Eye (tissue), 1 donor: ENCODE measurements at regions not wholly inside any gene's neighbourhood (a gene's known extent, or its start where the extent isn't known, plus 50 kb on each side); places are given as distances from the start of the nearest gene placed in this dataset.
"Not testable (repeated sequence)": the region's sequence is repeated elsewhere in the genome, so short reads cannot be mapped to it uniquely, and the experiment has no call there.

ENCODE experiments used
- DNase-seq: peaks from one replicate; pipeline ENCODE4 v3.0.0-alpha.2; 2015

DNA sequence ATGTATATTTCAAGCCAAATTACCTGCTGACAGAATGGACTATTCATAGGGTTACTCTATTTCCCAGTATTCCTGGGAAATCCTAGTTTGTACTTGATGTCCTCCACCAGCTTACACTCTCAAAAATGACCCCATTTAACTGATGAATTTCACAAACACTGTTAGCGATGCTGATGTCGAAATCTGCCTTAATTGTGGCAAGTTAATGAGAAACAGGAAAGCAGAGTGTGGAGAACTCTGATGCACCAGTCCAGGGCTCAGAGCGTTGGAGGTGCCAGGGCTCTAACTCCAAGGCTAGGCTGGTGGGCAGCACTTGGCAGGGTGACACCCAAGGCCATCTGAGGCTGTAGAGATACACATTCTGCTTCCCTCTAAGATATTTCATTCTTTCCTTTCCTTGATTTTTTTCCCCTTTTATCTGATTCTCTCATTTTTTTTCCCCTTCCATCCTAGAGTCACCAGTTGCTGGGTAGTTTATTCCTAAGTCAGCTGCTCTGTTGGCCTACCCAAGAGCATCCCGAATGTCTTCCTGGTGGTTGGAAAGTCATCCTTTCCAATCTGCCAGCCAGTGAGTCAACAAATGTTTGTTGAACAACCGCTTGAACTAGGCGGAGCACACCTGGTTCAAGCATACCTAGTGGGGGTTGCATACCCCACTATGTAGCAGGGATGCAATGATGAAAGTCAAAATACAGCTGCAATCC, 525.0 kb upstream of the NRP1 start:
- DNase-seq: no peak

DNA sequence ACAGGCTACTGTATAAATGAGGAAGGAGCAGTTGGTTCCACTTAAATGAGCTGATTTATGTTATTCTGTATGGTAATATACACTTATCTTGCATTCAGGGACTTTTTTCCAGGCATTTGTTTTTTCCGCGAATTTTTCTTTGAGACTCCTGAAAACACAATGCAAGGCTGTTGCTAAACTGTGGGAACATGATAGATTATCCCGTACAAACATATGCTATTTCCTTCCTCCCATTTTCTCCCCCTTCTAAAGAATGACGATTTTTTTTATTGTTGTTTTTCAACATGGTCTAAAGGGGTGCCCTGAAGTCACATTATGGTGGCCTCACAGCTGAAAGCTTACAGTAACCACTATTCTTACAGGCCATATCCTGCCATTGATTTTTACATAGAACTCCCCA, 523.9 kb upstream of the NRP1 start:
- no peak for DNase-seq

DNA sequence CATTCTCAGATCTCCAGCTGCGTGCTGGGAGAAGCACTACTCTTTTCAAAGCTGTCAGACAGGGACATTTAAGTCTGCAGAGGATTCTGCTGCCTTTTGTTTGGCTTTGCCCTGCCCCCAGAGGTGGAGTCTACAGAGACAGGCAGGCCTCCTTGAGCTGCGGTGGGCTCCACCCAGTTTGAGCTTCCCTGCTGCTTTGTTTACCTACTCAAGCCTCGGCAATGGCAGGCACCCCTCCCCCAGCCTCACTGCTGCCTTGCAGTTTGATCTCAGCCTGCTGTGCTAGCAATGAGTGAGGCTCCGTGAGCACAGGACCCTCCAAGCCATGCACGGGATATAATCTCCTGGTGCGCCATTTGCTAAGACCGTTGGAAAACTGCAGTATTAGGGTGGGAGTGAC, 518.8 kb upstream of the NRP1 start:
- DNase-seq: not testable (repeated sequence)

DNA sequence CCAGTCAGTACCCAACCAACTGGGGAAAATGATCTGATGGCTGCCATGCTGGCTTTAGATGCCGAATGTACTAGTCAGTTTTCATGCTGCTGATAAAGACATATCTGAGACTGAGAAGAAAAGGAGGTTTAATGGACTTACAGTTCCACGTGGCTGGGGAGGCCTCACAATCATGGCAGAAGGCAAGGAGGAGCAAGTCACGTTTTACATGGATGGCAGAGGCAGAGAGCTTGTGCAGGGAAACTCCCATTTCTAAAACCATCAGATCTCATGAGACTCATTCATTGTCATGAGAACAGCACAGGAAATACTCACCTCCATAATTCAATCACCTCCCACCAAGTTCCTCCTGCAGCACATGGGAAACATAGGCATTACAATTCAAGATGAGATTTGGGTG, 508.9 kb upstream of the NRP1 start:
- DNase-seq: no peak

DNA sequence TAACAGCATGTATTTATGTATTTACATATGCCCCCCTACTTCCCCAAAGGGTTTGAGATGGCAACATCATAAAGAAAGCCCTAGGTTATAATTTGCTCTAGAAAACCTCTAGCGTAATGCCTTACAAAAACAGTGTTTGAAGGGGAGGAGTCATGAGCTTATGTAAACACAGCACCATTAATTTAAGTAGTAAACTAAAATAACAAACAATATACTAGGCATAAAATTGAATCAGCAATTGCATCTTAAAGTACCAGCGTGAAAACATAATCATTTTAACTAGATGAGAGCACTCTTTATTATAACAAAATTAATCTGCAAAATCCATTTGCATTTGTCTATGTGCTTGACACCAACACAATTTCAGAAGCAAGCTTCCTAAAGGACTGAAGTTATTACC, 507.2 kb upstream of the NRP1 start:
- no peak for DNase-seq

DNA sequence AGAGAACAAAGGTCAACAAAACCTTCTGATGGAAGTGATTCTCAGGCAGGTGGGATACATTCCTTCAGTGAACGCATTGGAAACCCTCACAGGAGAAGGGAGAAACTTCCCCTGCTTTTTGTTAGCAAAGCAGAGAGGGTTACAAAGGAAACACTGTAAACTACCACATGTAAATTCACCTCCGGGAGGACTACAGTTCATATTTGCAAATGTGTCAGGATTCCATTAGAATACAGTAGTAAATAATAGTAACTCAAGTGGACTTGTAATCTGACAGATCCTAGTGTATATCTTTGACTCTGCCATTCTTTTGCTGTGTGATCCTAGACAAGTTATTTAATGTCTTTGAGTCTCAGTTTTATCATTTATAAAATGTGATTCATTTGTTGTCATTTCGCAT, 504.3 kb upstream of the NRP1 start:
- DNase-seq: no peak

DNA sequence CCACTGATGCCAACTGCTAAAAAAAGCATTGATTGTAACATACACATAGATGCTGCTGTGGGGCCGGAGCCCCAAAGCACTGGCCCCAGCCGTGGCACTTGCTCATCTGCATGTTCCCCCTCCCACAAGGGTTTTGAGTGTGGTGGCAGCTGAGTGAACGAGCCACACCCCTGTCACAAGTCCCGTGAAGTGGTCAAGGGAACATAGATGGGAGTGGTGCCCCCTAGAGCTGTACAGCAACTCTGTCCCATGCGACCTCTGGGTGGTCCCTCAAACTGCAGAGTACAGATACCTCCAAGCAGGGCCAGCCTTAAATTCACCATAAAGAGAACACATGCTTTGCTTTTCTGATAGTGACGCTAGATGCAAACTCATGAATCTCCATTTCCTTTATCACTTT, 503.3 kb upstream of the NRP1 start:
- DNase-seq: no peak

DNA sequence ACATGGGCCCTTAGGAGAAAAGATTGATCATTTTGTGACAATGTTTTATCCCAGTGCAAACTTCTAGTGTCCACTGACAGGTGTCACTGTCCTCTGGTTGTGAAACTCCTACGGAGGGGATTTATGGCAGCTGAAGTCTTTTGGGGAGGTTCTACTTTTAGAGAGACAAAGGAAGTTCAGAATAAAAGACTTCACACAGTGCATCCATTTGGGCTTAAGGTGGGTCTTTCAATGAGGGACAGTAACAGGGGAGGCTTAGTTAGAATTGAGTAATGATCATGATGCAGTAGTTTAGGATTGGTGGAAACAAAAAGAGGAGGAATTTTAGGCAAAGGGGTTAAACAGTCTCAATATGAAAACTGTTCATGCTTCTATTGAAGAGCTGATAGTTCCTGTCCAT, 501.1 kb upstream of the NRP1 start:
- DNase-seq: no peak

DNA sequence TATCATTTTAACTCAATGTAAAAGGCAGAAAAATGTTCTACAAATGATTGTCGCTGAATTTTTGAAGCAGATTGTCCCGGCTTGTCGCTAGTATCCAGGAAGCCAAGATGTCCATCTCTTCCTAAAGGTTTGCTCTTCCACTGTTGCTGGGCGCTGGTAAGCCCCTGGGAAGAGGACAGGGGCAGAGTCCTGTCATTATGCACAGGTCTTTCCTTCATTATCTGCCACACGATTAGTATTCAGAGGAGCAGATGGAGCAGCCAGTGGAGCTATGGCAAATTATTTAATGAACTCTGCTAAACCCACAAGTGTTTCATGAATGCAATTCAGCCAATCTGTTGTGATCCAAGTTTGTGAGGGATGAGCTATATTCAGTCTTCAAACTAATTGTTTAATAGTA, 499.1 kb upstream of the NRP1 start:
- peak; percentile 38 for DNase-seq

DNA sequence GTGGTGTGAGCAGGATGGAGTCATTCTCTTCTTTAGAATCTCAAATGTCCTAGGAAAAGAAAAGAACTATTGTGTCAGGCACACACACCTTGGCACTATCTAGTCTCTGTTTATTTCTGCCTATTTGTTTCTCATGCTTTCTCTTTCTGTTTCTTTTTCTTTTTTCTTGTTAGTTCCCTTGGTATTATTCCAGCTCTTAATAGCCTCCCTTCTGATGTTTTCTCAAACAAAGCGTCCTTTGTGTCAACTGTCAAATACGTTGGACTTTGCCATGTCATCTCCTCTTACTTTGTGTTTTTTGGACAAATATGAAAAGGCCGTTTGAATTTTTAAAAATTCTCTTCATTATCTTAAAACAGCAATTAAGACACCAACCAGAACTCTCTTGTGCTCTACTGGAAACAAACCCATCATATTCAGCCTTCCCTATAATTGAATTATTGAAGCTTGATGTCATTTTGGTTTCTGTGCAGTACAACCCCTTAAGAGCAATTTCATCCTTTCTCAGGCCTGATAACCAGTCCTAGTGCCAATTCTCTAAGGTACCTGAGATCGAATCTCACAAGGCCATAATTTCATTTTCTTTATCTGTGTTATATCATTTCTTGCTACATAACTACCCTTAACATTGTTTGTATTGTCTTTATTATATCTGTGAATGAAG, 497.8 kb upstream of the NRP1 start:
- DNase-seq: peak; percentile 73

DNA sequence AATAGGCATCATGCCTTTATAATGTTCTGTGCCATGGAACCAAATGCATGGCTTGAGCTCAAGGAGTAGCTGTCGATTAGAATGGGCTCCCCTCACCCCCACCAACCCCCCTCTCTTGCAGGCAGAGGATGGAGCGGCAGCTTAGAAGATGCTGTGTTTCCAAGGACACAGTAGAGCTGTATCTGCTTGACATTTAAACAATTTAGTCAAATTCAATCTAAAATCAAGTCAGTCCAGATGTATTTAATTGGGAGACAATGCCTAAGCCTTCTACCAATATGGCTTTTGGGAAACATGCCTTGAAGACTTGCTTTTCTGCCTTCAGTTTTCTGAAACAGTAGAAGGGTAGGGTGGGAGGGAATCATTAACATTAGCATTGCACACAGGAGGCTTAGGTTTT, 497.1 kb upstream of the NRP1 start:
- DNase-seq: peak; percentile 54

DNA sequence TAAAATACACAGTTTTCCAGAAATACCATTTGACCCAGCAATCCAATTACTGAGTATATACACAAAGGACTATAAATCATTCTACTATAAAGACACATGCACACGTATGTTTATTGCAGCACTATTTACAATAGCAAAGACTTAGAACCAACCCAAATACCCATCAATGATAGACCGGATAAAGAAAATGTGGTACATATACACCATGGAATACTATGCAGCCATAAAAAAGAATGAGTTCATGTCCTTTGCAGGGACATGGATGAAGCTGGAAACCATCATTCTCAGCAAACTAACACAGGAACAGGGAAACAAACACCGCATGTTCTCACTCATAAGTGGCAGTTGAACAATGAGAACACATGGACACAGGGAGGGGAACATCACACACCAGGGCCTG, 495.4 kb upstream of the NRP1 start:
- not testable (repeated sequence) for DNase-seq

DNA sequence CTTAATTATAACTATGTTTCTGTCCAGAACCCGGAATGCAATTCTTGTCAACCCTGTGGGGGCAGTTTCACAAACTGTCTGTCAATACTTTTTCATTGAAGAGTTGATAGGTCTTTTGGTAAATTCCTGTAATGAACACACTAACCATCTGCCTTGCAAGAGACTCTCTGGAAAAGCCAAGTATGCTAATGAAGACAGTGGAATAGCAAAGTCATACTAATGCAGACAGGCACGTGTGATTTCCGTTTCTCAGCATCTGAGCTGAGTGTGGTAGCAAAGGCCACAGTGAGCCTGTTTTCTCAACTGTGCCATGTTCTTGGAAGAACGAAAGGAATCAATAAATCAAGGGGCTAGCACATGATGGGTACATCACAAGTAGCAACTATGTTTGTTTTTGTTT, 494.1 kb upstream of the NRP1 start:
- DNase-seq: no peak

DNA sequence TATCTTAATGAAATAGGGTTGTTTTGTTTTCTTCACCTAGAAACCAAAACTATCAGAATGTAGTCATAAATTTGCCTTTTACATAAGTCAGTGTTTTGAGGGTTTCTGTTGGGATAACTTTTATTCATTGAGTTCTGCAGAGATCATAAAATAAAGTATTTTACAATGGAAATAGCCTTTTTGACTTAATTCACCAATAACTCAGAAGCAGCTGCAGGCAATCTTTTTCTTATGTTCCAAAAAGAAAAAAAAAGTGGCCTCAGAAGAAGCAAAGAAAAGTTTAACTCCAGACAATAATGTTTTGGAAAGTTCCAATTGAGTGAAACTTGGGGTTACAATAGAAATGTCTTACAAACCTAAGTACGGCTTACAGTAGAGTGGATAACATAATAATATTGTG, 491.7 kb upstream of the NRP1 start:
- no peak for DNase-seq

DNA sequence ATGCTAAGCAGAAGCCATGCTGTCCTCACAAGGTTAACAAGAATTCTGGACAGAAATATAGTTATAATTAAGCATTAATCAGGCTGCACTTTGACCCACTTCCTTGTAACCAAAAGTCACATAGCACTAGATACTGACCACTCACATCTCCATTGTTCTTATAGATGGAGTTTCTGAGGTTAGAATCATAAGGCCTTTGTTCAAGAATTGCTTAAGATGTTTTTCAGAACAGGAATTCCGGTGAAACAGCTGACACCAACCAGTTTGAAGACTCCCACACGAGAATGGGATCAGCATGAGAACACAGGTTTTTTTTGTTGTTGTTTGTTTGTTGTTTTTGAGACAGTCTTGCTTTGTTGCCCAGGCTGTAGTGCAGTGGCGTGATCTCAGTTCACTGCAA, 488.3 kb upstream of the NRP1 start:
- DNase-seq: no peak

DNA sequence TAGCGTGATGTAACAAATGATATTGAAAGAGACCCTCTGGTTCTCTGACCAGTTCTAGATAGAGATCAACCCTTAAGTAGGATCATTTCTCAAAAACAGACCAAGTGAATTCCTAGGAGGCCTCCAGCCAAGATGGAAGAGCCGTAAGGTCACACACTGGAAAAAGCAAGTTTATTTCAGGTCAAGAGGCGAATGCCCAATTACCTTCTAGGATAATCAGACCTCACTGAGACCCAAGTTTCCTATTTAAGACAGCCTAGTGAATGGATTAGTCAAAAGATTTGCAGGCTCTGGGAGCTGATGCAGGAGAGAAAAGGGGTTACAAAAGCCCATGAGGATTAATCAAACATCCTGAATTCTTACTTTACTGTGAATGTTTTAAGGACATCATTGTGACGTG, 486.1 kb upstream of the NRP1 start:
- no peak for DNase-seq

DNA sequence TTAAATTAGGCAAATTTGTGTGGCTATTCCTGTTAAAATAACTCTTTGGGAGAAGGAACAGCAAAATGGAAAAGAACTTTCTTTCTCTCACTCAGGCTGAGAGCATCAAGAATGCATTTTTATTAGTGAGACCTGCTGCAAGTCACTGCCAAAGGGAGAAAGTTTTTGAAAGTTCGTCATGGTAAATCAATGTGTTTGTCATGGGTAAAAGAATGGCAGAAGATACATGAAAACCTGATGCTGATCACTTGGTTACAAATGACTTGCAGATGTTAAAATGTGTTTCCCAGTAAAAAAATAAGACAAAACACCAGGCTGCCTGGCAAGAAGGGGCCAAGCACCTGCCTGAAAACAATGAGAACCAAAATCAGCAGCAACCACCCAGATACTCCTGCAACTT, 484.7 kb upstream of the NRP1 start:
- DNase-seq: no peak

DNA sequence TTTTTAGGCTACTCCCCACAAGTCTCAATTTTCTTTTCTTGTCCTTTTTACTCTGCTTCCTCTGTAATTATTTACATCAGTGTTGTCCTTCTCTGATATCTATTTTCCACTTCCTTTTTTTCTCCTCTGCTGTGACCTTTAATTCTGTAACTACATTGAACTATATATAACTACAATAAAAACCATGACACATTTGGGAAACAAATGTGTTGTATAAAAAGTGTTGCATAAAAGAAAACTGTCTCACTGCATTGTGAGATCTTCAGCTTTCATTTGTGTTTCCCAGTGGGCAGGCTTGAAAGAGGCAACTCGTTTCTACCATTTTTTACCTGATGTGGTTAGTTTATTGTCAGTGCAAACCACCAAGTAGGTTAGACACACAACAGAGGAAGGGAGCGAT, 483.9 kb upstream of the NRP1 start:
- DNase-seq: no peak

DNA sequence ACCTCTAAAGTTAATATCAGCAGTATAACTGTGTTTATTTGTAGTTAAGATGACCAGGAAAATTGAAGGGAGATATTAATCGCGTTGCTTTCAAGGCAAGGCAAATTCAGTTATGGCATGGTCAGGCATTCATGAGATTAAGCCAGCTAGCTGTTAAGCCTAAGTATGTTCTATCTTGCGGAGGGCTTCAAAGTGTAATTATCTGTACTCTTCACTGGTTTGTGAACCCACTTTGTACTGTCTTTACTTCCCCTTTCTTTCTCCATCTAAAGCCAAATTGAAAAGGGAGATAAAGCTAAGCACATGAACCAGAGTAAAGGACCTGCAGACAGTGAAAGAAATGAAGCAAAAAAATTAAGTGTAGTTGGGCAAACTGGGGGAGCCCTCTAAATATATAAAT, 483.1 kb upstream of the NRP1 start:
- no peak for DNase-seq

DNA sequence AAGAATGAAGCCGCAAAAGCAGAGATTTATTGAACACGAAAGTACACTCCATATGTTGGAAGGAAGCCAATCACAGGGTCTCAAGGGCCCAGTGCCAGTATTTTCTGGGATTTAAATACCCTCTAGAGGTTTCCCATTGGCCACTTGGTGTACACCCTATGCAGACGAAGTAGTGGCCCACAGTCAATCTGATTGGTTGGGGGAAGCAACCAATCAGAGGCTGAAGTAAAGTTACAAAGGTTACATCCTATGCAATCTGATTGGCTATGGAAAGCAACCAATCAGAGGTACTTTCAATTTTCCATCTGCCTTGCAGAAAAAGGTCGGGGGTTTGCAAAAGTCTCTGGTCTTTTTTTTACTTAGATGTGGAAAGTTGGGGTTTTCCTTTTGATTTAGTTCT, 481.3 kb upstream of the NRP1 start:
- no peak for DNase-seq

DNA sequence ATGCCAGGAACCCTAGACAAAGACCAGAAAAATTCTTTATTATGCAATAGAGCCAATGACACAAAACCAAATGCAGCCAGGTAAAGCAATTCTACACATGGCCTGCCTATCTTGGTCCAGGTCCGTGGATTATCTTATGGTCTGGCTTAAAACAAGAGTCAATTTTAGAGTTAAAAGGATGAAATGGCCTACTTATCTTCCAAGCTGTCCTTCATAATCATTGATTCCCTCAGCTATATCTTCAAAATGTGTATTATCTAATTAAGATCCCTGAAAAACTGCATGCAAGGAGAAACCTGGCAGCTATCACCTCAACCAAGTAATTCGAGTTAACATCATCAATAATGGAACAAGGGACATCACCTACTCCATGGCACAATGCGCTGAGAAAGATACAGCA, 479.4 kb upstream of the NRP1 start:
- no peak for DNase-seq

DNA sequence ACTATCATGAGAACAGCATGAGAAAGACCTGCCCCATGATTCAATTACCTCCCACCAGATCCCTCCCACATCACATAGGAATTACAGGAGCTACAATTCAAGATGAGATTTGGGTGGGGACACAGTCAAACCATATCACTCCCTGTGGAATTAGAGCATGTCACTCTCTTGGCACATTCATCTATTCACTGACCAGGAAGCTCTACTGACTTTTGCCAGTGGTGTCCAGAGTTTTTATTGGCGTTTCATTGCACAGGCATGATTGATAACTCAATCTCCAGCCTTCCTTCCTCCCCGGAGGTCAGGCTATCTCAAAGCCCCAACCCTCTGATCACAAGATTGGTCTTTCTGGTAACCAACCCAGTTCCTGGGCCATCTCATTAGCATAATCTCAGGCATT, 478.9 kb upstream of the NRP1 start:
- DNase-seq: no peak

DNA sequence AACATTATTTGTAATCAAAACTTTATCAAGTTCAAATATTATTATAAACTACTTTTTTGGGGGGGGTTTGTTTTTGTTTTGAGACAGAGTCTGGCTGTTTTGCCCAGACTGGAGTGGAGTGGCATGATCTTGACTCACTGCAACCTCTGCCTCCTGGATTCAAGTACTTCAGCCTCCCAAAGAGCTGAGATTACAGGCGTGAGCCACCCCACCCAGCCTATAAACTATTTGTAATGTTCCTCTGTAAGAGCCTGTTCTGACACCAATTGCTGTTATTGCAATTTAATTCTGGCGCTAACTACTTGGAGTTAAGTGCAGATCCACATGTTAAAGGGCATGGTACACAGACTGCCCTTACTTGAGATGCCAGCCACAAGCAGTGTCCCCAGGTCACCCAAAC, 478.1 kb upstream of the NRP1 start:
- no peak for DNase-seq

DNA sequence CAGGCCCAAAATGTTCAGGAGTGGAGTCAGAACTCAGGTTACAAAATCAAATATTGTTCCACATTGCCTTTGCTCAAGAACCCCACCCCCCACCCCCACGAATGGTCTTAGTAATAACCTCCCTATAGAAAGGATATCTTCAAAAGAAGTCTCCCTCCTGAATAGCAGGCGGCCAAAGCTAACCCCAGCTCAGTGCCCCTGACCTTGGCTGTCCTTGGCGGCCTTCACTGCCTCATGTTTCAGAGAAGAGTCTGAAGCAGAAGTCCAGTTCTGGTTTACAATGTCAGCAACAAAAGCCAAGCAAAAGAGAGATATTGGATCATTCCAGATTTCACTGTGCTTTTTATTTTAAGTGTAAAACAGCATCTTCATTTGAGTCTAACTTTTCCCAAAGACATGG, 476.5 kb upstream of the NRP1 start:
- DNase-seq: no peak

DNA sequence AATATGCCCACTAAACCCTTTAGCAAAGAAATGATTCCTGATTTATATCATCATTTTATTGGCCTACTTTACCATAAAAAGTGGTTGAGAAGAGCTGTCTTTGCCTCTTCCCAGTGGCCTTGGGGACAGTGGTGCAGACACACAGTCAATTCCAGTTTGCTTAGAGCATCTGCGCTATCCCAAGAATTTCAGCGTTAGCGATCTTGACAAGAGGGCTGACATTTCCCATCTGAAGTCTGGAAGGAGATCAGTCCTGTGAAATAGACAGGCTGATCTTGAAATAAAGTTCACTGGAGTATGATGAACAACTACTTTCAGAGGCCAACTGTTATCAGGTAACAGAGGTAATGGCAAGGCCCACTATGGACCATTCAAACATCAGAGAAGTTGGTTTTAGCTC, 475.3 kb upstream of the NRP1 start:
- DNase-seq: no peak
